H9 (cell line): ENCODE measurements at regions not wholly inside any gene's neighbourhood (a gene's known extent, or its start where the extent isn't known, plus 50 kb on each side); places are given as distances from the start of the nearest gene placed in this dataset.

ENCODE experiments used
- DNase-seq: peaks from one replicate; pipeline ENCODE4 v3.0.0-alpha.2; 2017
- H2AFZ ChIP-seq: one replicate; pipeline ENCODE4 v1.6.1; 2013; ENCODE audit warnings: mild to moderate bottlenecking, low read length, control low read depth, moderate library complexity
- H2AK5ac ChIP-seq: 2 replicates; pipeline ENCODE4 v1.6.1; 2013; ENCODE audit warnings: low read length, control low read depth, mixed read lengths; ENCODE audit not compliant: insufficient read length
- H2BK120ac ChIP-seq: one replicate; pipeline ENCODE4 v1.6.1; 2013; ENCODE audit warnings: low read depth, mild to moderate bottlenecking, low read length, control low read depth, inconsistent platforms; ENCODE audit not compliant: poor library complexity, severe bottlenecking
- H2BK12ac ChIP-seq: 2 replicates; pipeline ENCODE4 v1.6.1; 2013; ENCODE audit warnings: low read length, control low read depth, mixed read lengths, low read depth; ENCODE audit not compliant: insufficient read length
- H2BK15ac ChIP-seq: 2 replicates; pipeline ENCODE4 v1.6.1; 2013; ENCODE audit warnings: low read depth, low read length, control low read depth
- H2BK20ac ChIP-seq: one replicate; pipeline ENCODE4 v1.6.1; 2013; ENCODE audit warnings: low read depth, mild to moderate bottlenecking, low read length, control low read depth, inconsistent platforms; ENCODE audit not compliant: poor library complexity, severe bottlenecking
- H2BK5ac ChIP-seq: 2 replicates; pipeline ENCODE4 v1.6.1; 2013; ENCODE audit warnings: low read length, control low read depth, mixed read lengths; ENCODE audit not compliant: insufficient read length
- H3K14ac ChIP-seq: 2 replicates; pipeline ENCODE4 v1.6.1; 2013; ENCODE audit warnings: low read length, control low read depth; ENCODE audit not compliant: insufficient read depth
- H3K18ac ChIP-seq: 2 replicates; pipeline ENCODE4 v1.6.1; 2013; ENCODE audit warnings: low read depth, mild to moderate bottlenecking, mixed read lengths, low read length, control low read depth; ENCODE audit not compliant: insufficient read length
- H3K23ac ChIP-seq: 2 replicates; pipeline ENCODE4 v1.6.1; 2013; ENCODE audit warnings: low read length, control low read depth, mixed read lengths, low read depth; ENCODE audit not compliant: insufficient read length
- H3K23me2 ChIP-seq: 2 replicates; pipeline ENCODE4 v1.6.1; 2013; ENCODE audit warnings: low read depth, mild to moderate bottlenecking, mixed read lengths, low read length, control low read depth; ENCODE audit not compliant: insufficient read length, poor library complexity, severe bottlenecking
- H3K27ac ChIP-seq: 2 replicates; pipeline ENCODE4 v1.5.1; 2013; ENCODE audit warnings: low read length, control low read depth, mixed read lengths, low read depth; ENCODE audit not compliant: insufficient read length
- H3K27me3 ChIP-seq: 2 replicates; pipeline ENCODE4 v1.6.1; 2013; ENCODE audit warnings: low read length, control low read depth, inconsistent platforms; ENCODE audit not compliant: insufficient read depth
- H3K4ac ChIP-seq: 2 replicates; pipeline ENCODE4 v1.6.1; 2013; ENCODE audit warnings: low read depth, mild to moderate bottlenecking, control low read depth, inconsistent platforms, low read length, moderate library complexity
- H3K4me1 ChIP-seq: 2 replicates; pipeline ENCODE4 v1.6.1; 2013; ENCODE audit warnings: low read length, control low read depth, inconsistent platforms; ENCODE audit not compliant: insufficient read depth
- H3K4me2 ChIP-seq: 2 replicates; pipeline ENCODE4 v1.6.1; 2013; ENCODE audit warnings: low read length, control low read depth, mixed read lengths; ENCODE audit not compliant: insufficient read length, insufficient read depth
- H3K56ac ChIP-seq: 2 replicates; pipeline ENCODE4 v1.6.1; 2013; ENCODE audit warnings: low read depth, mild to moderate bottlenecking, mixed read lengths, low read length, control low read depth; ENCODE audit not compliant: insufficient read length
- H3K79me1 ChIP-seq: 2 replicates; pipeline ENCODE4 v1.6.1; 2013; ENCODE audit warnings: low read depth, mild to moderate bottlenecking, moderate library complexity, low read length, control low read depth, inconsistent platforms; ENCODE audit not compliant: insufficient read depth, poor library complexity, severe bottlenecking
- H3K79me2 ChIP-seq: 2 replicates; pipeline ENCODE4 v1.6.1; 2013; ENCODE audit warnings: low read length, control low read depth, inconsistent platforms; ENCODE audit not compliant: insufficient read depth
- H3K9ac ChIP-seq: 2 replicates; pipeline ENCODE4 v1.6.1; 2013; ENCODE audit warnings: low read length, control low read depth, mixed read lengths; ENCODE audit not compliant: insufficient read length; ENCODE audit errors: extremely low read depth
- H3K9me3 ChIP-seq: one replicate; pipeline ENCODE4 v1.6.1; 2013; ENCODE audit warnings: low read depth, low read length, inconsistent platforms; ENCODE audit not compliant: control insufficient read depth
- H3T11ph ChIP-seq: one replicate; pipeline ENCODE4 v1.6.1; 2013; ENCODE audit warnings: mild to moderate bottlenecking, low read length, control low read depth, inconsistent platforms
- H4K20me1 ChIP-seq: one replicate; pipeline ENCODE4 v1.6.1; 2013; ENCODE audit not compliant: control insufficient read depth, insufficient read length, insufficient read depth
- H4K5ac ChIP-seq: 2 replicates; pipeline ENCODE4 v1.6.1; 2013; ENCODE audit warnings: low read depth, mild to moderate bottlenecking, mixed read lengths, low read length, control low read depth; ENCODE audit not compliant: insufficient read length
- H4K8ac ChIP-seq: replicated peaks from 2 replicates; pipeline ENCODE4 v1.6.1; 2013; ENCODE audit warnings: low read length, control low read depth, mixed read lengths, low read depth; ENCODE audit not compliant: insufficient read length
- H4K91ac ChIP-seq: 2 replicates; pipeline ENCODE4 v1.6.1; 2013; ENCODE audit warnings: low read depth, mild to moderate bottlenecking, moderate library complexity, mixed read lengths, low read length, control low read depth; ENCODE audit not compliant: insufficient read length
- H3K27ac Mint-ChIP-seq, 3 experiments: 2 replicates in 2 of 3; 3 replicates in 1 of 3; pipeline ENCODE4 v1.8.0; 2020 to 2021; ENCODE audit warnings: mixed read lengths in 3 of 3, mild to moderate bottlenecking in 1 of 3, moderate library complexity in 1 of 3
- H3K27me3 Mint-ChIP-seq: 2 replicates; pipeline ENCODE4 v1.8.0; 2021; ENCODE audit warnings: low read depth, mild to moderate bottlenecking, moderate library complexity, mixed read lengths
- H3K36me3 Mint-ChIP-seq, 3 experiments: 2 replicates in 2 of 3; 3 replicates in 1 of 3; pipeline ENCODE4 v1.8.0; 2020 to 2021; ENCODE audit warnings: low read depth in 3 of 3, mixed read lengths in 3 of 3; ENCODE audit not compliant: insufficient read depth in 1 of 3
- H3K4me1 Mint-ChIP-seq, 2 experiments: 2 replicates each; pipeline ENCODE4 v1.8.0; 2020; ENCODE audit warnings: mixed read lengths in 2 of 2
- H3K4me3 Mint-ChIP-seq, 2 experiments: 2 replicates in 1 of 2; 3 replicates in 1 of 2; pipeline ENCODE4 v1.8.0; 2020 to 2021; ENCODE audit warnings: mild to moderate bottlenecking in 2 of 2, mixed read lengths in 2 of 2, moderate library complexity in 1 of 2
- H3K9me3 Mint-ChIP-seq, 2 experiments: 2 replicates in 1 of 2; 3 replicates in 1 of 2; pipeline ENCODE4 v1.8.0; 2020; ENCODE audit warnings: mild to moderate bottlenecking in 2 of 2, mixed read lengths in 2 of 2, moderate library complexity in 1 of 2
- CTCF ChIP-seq: fragments of 200-600 bp; sonication (generic); conservative IDR thresholded peaks from 3 replicates; pipeline ENCODE4 v1.8.0; 2021; ENCODE audit warnings: antibody characterized with exemption, mild to moderate bottlenecking
- WGBS: extraction: QIAGEN DNeasy Blood & Tissue Kit; methylation state at CpG from one replicate; pipeline ENCODE4 v1.1.7; 2013; ENCODE audit warnings: missing lambda C conversion rate, low lambda C conversion rate, mixed read lengths; ENCODE audit not compliant: insufficient read length; ENCODE audit errors: extremely low coverage; 5-methylcytosine and 5-hydroxymethylcytosine counted together

- no peaks in the 10 kb centered on the region for H3K4me1 ChIP-seq
- H2BK12ac ChIP-seq, result no peak overlapping the region
- H4K91ac ChIP-seq, result no peak overlapping the region
- H3K4me1 Mint-ChIP-seq, result peaks cover 3 to 14% of the 10 kb centered on the region in 2 experiments
- no peak overlapping the region for H3K27ac ChIP-seq
- no peak overlapping the region for H2AK5ac ChIP-seq
- no peak overlapping the region for H3T11ph ChIP-seq
- H3K79me2 ChIP-seq, result no peaks in the 10 kb centered on the region
- H3K4ac ChIP-seq, result no peak overlapping the region
- no peaks in the 10 kb centered on the region for H3K9me3 ChIP-seq
- no peaks in the 10 kb centered on the region for H3K23me2 ChIP-seq
- no peak overlapping the region for H3K56ac ChIP-seq
- H3K18ac ChIP-seq, result no peak overlapping the region
- no peak overlapping the region for H2BK120ac ChIP-seq
- H3K27me3 ChIP-seq, result no peaks in the 10 kb centered on the region
- no peaks in the 10 kb centered on the region for H3K79me1 ChIP-seq
- no peaks in the 10 kb centered on the region for H4K20me1 ChIP-seq
- H3K27me3 Mint-ChIP-seq, result peaks cover 37% of the 10 kb centered on the region
- no CpG with 5 or more reads among the region's 7 CpGs for WGBS
- no peak overlapping the region for H2BK20ac ChIP-seq
- no peak overlapping the region for H3K4me3 Mint-ChIP-seq
- peaks cover 0 to 3% of the 10 kb centered on the region in 2 experiments; a peak in 1 of 5 replicates for H3K9me3 Mint-ChIP-seq
- no peak overlapping the region for H2AFZ ChIP-seq
- H3K14ac ChIP-seq, result no peak overlapping the region
- peak; percentile 18 for DNase-seq
- no peak overlapping the region for H3K4me2 ChIP-seq
- H3K23ac ChIP-seq, result no peak overlapping the region
- H3K9ac ChIP-seq, result no peak overlapping the region
- no peak for TF ChIP-seq CTCF
- no peak overlapping the region for H3K27ac Mint-ChIP-seq
- no peak overlapping the region for H4K5ac ChIP-seq
- no peak overlapping the region for H4K8ac ChIP-seq
- H3K36me3 Mint-ChIP-seq, result no peaks in the 10 kb centered on the region
- H2BK5ac ChIP-seq, result no peak overlapping the region
- no peak overlapping the region for H2BK15ac ChIP-seq
These were observed 105.3 kb downstream of the CPZ start for GRCh38 chr4:8697826-8698225.
